Progenitor cell of endocrine pancreas (in vitro differentiated cells): ENCODE measurements at regions not wholly inside any gene's neighbourhood (a gene's known extent, or its start where the extent isn't known, plus 50 kb on each side); places are given as distances from the start of the nearest gene placed in this dataset.
"Not testable (repeated sequence)": the region's sequence is repeated elsewhere in the genome, so short reads cannot be mapped to it uniquely, and the experiment has no call there.

Experiments used
- DNase-seq: peaks from one replicate; pipeline ENCODE4 v3.0.0; 2021; ENCODE audit warnings: low spot score; ENCODE audit not compliant: unreplicated experiment
- H3K27ac Mint-ChIP-seq: 2 replicates; pipeline ENCODE4 v1.8.0; 2021; ENCODE audit warnings: mild to moderate bottlenecking, moderate library complexity, mixed read lengths
- H3K27me3 Mint-ChIP-seq: 2 replicates; pipeline ENCODE4 v1.8.0; 2021; ENCODE audit warnings: mixed read lengths
- H3K36me3 Mint-ChIP-seq: 2 replicates; pipeline ENCODE4 v1.8.0; 2022; ENCODE audit warnings: mixed read lengths; ENCODE audit not compliant: insufficient read depth
- H3K4me1 Mint-ChIP-seq: 2 replicates; pipeline ENCODE4 v1.8.0; 2021; ENCODE audit warnings: low read depth, mixed read lengths
- H3K4me3 Mint-ChIP-seq: 2 replicates; pipeline ENCODE4 v1.8.0; 2021; ENCODE audit warnings: low read depth, mild to moderate bottlenecking, moderate library complexity, mixed read lengths
- H3K9me3 Mint-ChIP-seq: 2 replicates; pipeline ENCODE4 v1.8.0; 2021; ENCODE audit warnings: low read depth, mixed read lengths
- TF ChIP-seq, protein P1 (sequence below): fragments of 200-600 bp; sonication (generic); IDR thresholded peaks from one replicate; pipeline ENCODE4 v1.5.0; 2021; ENCODE audit warnings: antibody characterized with exemption, mild to moderate bottlenecking; ENCODE audit not compliant: unreplicated experiment

DNA sequence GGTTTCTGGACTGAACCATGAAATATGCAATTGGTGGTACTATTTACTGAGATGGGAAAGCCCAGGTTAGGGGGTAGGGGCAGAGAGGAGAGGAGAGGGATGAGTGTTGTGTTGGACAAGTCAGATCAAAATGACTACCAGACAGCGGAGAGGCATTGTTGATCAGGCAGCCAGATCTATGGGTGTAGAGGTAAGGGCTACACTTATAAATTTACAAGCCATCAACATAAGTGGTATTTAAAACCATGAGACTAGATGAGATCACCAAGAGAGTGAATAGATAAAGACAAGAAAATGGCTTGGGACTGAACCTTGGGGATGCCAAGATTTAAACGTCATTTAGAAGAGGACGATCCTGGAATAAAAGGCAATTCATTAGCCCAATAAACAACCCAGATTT, 123.4 kb downstream of the NXPE2 start:
- Mint-ChIP-seq H3K36me3 (no peaks in the 10 kb centered on the region), H3K4me3 (no peak overlapping the region), H3K27ac (no peak overlapping the region), H3K4me1 (no peaks in the 10 kb centered on the region), H3K27me3 (peaks cover 26% of the 10 kb centered on the region), H3K9me3 (peaks cover 3% of the 10 kb centered on the region)
- TF ChIP-seq, protein P1, sequence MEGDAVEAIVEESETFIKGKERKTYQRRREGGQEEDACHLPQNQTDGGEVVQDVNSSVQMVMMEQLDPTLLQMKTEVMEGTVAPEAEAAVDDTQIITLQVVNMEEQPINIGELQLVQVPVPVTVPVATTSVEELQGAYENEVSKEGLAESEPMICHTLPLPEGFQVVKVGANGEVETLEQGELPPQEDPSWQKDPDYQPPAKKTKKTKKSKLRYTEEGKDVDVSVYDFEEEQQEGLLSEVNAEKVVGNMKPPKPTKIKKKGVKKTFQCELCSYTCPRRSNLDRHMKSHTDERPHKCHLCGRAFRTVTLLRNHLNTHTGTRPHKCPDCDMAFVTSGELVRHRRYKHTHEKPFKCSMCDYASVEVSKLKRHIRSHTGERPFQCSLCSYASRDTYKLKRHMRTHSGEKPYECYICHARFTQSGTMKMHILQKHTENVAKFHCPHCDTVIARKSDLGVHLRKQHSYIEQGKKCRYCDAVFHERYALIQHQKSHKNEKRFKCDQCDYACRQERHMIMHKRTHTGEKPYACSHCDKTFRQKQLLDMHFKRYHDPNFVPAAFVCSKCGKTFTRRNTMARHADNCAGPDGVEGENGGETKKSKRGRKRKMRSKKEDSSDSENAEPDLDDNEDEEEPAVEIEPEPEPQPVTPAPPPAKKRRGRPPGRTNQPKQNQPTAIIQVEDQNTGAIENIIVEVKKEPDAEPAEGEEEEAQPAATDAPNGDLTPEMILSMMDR, result no peak
- no peak for DNase-seq

DNA sequence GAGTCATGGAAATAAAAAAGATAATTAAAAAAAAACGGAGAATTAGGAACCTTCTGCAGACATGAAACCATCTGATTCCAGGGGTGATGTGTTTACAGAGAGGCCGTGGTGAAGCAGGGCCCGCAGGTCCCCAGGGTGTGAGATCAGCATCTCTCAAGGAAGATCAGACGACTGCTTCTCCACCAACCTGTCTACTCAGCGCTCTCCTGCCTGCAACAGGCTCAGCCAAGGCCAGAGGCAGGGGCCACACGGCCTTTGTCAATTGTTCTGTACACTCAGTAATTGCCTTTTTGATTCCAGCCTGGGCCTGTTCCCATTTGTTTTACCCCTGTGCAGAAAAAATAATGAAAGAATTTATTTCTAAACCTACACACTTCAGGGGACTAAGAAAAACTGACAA, 124.6 kb downstream of the NXPE2 start:
- TF ChIP-seq, protein P1, result no peak
- no peak overlapping the region for H3K4me3 Mint-ChIP-seq
- H3K27me3 Mint-ChIP-seq, result peaks cover 26% of the 10 kb centered on the region
- no peaks in the 10 kb centered on the region for H3K4me1 Mint-ChIP-seq
- no peak overlapping the region for H3K27ac Mint-ChIP-seq
- H3K9me3 Mint-ChIP-seq, result peaks cover 5% of the 10 kb centered on the region
- no peak for DNase-seq
- H3K36me3 Mint-ChIP-seq, result no peaks in the 10 kb centered on the region

DNA sequence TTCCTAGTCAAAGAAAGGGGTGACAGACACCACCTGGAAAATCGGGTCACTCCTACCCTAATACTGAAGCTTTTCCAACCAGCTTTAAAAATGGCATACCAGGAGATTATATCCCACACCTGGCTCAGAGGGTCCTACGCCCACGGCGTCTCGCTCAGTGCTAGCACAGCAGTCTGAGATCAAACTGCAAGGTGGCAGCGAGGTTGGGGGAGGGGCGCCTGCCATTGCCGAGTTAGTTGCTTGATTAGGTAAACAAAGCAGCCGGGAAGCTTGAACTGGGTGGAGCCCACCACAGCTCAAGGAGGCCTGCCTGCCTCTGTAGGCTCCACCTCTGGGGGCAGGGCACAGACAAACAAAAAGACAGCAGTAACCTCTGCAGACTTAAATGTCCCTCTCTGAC, 127.1 kb downstream of the NXPE2 start:
- not testable (repeated sequence) for H3K9me3 Mint-ChIP-seq, H3K36me3 Mint-ChIP-seq, H3K4me3 Mint-ChIP-seq, H3K27me3 Mint-ChIP-seq, DNase-seq, H3K27ac Mint-ChIP-seq, H3K4me1 Mint-ChIP-seq

DNA sequence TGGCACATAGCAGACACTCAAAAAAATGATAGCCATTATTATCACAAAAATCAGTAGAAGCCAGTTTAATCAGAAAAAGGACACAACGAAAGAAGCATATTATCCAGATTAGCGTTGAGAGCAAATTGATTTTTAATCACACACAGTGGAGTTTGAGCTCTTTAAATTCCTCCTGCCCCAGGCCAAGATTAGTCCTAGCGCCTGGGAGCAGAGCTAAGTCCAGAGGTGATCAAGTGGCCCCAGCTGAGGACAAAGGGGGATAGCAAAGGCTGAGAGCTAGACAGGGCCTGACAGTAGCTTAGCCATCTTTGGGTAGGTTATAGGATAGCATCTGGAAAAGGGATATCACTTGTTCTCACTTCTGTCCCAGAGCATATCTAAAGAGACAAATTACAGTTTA, 133.6 kb downstream of the NXPE2 start:
- no peaks in the 10 kb centered on the region for H3K36me3 Mint-ChIP-seq
- TF ChIP-seq, protein P1, result no peak
- no peak overlapping the region for H3K27ac Mint-ChIP-seq
- peaks cover 4% of the 10 kb centered on the region for H3K9me3 Mint-ChIP-seq
- H3K27me3 Mint-ChIP-seq, result peaks cover 2% of the 10 kb centered on the region
- H3K4me3 Mint-ChIP-seq, result no peak overlapping the region
- no peaks in the 10 kb centered on the region for H3K4me1 Mint-ChIP-seq
- DNase-seq, result no peak

DNA sequence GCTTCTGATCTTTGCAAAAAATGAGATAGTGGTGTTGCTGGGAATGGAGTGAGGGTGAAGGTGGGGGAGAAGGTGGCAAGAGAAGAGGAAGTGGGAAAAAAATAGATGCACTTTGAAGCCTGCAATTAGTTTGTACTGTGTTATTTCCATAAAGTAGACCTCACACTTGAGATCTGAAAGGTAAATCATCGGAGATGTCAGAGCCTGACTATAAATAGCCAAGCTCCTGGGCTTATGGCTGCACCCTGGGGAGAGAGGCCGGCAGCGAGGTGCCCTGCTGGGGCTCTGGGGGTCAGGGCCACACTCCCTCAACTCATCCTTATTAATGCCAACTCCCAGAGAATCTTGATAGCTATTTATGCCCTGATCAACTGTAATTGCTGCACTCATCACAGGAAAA, 134.4 kb downstream of the NXPE2 start:
- no peaks in the 10 kb centered on the region for H3K4me1 Mint-ChIP-seq
- TF ChIP-seq, protein P1, result no peak
- H3K36me3 Mint-ChIP-seq, result no peaks in the 10 kb centered on the region
- DNase-seq, result no peak
- H3K9me3 Mint-ChIP-seq, result peaks cover 4% of the 10 kb centered on the region
- no peak overlapping the region for H3K27ac Mint-ChIP-seq
- H3K4me3 Mint-ChIP-seq, result no peak overlapping the region
- H3K27me3 Mint-ChIP-seq, result peaks cover 2% of the 10 kb centered on the region

DNA sequence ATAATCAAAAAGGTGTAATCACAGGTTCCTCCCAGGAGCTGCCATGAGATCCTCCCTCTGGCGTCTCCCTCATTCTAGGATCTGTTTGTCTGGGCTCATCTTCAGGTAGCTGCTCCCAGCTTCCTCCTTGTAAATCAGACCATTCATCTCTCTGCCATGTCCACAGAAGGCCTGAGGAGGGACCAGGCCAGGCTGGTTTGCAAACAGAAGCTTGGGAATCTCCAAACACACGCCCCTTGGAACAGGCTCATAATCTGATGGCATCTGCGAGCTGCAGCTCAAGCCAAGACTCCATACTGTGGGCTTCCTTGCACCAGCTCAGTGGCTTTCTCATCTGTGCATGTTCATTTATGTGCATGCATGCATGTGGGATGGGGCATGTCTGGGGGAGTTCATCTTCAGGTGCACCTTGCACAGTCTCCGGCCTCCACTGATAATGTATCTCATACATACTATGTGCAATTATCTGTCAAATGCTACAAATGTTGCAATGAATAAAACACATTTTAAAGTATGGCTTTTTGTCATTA, 134.9 kb downstream of the NXPE2 start:
- no peak for DNase-seq
- TF ChIP-seq, protein P1, result no peak
- Mint-ChIP-seq H3K9me3 (no peaks in the 10 kb centered on the region), H3K27me3 (peaks cover 2% of the 10 kb centered on the region), H3K4me3 (no peak overlapping the region), H3K27ac (no peak overlapping the region), H3K36me3 (no peaks in the 10 kb centered on the region), H3K4me1 (no peaks in the 10 kb centered on the region)
